Loucy (cell line): ENCODE measurements at regions not wholly inside any gene's neighbourhood (a gene's known extent, or its start where the extent isn't known, plus 50 kb on each side); places are given as distances from the start of the nearest gene placed in this dataset.
"Not testable (repeated sequence)": the region's sequence is repeated elsewhere in the genome, so short reads cannot be mapped to it uniquely, and the experiment has no call there.

Experiments
- EZH2phosphoT487 ChIP-seq: fragments of 200-600 bp; IDR thresholded peaks from 2 replicates; pipeline ENCODE4 v1.6.1; 2018; ENCODE audit warnings: antibody characterized with exemption, mild to moderate bottlenecking, moderate library complexity, borderline replicate concordance
- TF ChIP-seq, protein P1 (sequence below): fragments of 200-600 bp; sonication (generic); conservative IDR thresholded peaks from 2 replicates; pipeline ENCODE4 v1.5.1; 2014; ENCODE audit warnings: mild to moderate bottlenecking, antibody characterized with exemption, low read length

DNA sequence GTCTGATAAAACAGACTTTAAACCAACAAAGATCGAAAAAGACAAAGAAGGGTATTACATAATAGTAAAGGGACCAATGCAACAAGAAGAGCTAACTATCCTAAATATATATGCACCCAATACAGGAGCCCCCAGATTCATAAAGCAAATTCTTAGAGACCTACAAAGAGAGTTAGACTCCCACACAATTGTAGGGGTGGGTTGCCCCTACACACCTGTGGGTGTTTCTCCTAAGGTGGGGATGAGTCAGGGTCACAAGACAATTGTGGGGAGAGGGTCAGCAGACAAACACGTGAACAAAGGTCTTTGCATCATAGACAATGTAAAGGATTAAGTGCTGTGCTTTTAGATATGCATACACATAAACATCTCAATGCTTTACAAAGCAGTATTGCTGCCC is 269.4 kb upstream of the PRR16 start:
- TF ChIP-seq, protein P1, sequence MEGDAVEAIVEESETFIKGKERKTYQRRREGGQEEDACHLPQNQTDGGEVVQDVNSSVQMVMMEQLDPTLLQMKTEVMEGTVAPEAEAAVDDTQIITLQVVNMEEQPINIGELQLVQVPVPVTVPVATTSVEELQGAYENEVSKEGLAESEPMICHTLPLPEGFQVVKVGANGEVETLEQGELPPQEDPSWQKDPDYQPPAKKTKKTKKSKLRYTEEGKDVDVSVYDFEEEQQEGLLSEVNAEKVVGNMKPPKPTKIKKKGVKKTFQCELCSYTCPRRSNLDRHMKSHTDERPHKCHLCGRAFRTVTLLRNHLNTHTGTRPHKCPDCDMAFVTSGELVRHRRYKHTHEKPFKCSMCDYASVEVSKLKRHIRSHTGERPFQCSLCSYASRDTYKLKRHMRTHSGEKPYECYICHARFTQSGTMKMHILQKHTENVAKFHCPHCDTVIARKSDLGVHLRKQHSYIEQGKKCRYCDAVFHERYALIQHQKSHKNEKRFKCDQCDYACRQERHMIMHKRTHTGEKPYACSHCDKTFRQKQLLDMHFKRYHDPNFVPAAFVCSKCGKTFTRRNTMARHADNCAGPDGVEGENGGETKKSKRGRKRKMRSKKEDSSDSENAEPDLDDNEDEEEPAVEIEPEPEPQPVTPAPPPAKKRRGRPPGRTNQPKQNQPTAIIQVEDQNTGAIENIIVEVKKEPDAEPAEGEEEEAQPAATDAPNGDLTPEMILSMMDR: not testable (repeated sequence)
- TF ChIP-seq EZH2phosphoT487: not testable (repeated sequence)
